PC-9 (cell line): ENCODE measurements at regions not wholly inside any gene's neighbourhood (a gene's known extent, or its start where the extent isn't known, plus 50 kb on each side); places are given as distances from the start of the nearest gene placed in this dataset.

Experiments used
- EZH2 ChIP-seq: fragments of 200-600 bp; sonication (generic); IDR thresholded peaks from 2 replicates; pipeline ENCODE4 v1.8.0; 2017; ENCODE audit warnings: antibody characterized with exemption, low read depth
- TF ChIP-seq, protein P1 (sequence below): fragments of 200-600 bp; sonication (generic); conservative IDR thresholded peaks from 2 replicates; pipeline ENCODE4 v1.6.1; 2017; ENCODE audit warnings: mixed run types, antibody characterized with exemption, mild to moderate bottlenecking, moderate library complexity

GRCh38 chr4:31917334-31917733 is 1197.2 kb downstream of the PCDH7 start:
- TF ChIP-seq, protein P1, sequence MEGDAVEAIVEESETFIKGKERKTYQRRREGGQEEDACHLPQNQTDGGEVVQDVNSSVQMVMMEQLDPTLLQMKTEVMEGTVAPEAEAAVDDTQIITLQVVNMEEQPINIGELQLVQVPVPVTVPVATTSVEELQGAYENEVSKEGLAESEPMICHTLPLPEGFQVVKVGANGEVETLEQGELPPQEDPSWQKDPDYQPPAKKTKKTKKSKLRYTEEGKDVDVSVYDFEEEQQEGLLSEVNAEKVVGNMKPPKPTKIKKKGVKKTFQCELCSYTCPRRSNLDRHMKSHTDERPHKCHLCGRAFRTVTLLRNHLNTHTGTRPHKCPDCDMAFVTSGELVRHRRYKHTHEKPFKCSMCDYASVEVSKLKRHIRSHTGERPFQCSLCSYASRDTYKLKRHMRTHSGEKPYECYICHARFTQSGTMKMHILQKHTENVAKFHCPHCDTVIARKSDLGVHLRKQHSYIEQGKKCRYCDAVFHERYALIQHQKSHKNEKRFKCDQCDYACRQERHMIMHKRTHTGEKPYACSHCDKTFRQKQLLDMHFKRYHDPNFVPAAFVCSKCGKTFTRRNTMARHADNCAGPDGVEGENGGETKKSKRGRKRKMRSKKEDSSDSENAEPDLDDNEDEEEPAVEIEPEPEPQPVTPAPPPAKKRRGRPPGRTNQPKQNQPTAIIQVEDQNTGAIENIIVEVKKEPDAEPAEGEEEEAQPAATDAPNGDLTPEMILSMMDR, result no peak
- TF ChIP-seq EZH2, result no peak
